Endothelial cell (in vitro differentiated cells): ENCODE measurements at regions not wholly inside any gene's neighbourhood (a gene's known extent, or its start where the extent isn't known, plus 50 kb on each side); places are given as distances from the start of the nearest gene placed in this dataset.

Experiments
- DNase-seq: peaks from one replicate; pipeline ENCODE4 v3.0.0; 2021; ENCODE audit warnings: low spot score
- H3K27ac Mint-ChIP-seq: one replicate; pipeline ENCODE4 v1.8.0; 2021; ENCODE audit warnings: mixed read lengths, inconsistent platforms; ENCODE audit not compliant: unreplicated experiment
- H3K27me3 Mint-ChIP-seq: one replicate; pipeline ENCODE4 v1.8.0; 2021; ENCODE audit warnings: mild to moderate bottlenecking, moderate library complexity, mixed read lengths, inconsistent platforms; ENCODE audit not compliant: unreplicated experiment
- H3K36me3 Mint-ChIP-seq: one replicate; pipeline ENCODE4 v1.8.0; 2021; ENCODE audit warnings: mild to moderate bottlenecking, low read depth, mixed read lengths, inconsistent platforms; ENCODE audit not compliant: unreplicated experiment
- H3K4me1 Mint-ChIP-seq: one replicate; pipeline ENCODE4 v1.8.0; 2021; ENCODE audit warnings: mild to moderate bottlenecking, mixed read lengths, inconsistent platforms; ENCODE audit not compliant: unreplicated experiment
- H3K4me3 Mint-ChIP-seq: one replicate; pipeline ENCODE4 v1.8.0; 2021; ENCODE audit warnings: mild to moderate bottlenecking, mixed read lengths, inconsistent platforms; ENCODE audit not compliant: unreplicated experiment
- H3K9me3 Mint-ChIP-seq: one replicate; pipeline ENCODE4 v1.8.0; 2021; ENCODE audit warnings: mixed read lengths, inconsistent platforms; ENCODE audit not compliant: unreplicated experiment
- TF ChIP-seq, protein P1 (sequence below): fragments of 200-600 bp; sonication (generic); IDR thresholded peaks from one replicate; pipeline ENCODE4 v1.5.0; 2021; ENCODE audit warnings: antibody characterized with exemption; ENCODE audit not compliant: unreplicated experiment

DNA sequence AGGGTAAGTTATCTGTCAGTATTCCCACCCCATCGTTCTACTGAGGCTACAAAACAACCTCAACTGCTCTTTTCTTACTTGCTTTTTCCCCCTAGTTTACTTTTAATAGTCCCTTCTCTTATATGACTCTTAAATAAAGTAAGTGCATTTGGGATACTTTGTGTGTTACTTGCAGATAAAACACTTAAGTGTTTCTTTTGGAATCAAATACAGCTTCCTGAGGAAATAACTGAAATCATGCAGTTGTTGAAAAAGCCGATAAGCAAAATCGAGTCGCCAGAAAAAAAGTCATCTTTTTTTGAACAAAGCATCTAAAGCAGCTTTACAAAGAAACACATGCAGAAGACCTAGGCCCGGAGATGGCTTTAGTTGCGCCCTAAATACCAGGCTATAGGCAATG lies 53.5 kb upstream of the EPB41L4A start:
- no peak overlapping the region for H3K27ac Mint-ChIP-seq
- no peaks in the 10 kb centered on the region for H3K4me1 Mint-ChIP-seq
- H3K36me3 Mint-ChIP-seq: no peaks in the 10 kb centered on the region
- no peak overlapping the region for H3K4me3 Mint-ChIP-seq
- TF ChIP-seq, protein P1, sequence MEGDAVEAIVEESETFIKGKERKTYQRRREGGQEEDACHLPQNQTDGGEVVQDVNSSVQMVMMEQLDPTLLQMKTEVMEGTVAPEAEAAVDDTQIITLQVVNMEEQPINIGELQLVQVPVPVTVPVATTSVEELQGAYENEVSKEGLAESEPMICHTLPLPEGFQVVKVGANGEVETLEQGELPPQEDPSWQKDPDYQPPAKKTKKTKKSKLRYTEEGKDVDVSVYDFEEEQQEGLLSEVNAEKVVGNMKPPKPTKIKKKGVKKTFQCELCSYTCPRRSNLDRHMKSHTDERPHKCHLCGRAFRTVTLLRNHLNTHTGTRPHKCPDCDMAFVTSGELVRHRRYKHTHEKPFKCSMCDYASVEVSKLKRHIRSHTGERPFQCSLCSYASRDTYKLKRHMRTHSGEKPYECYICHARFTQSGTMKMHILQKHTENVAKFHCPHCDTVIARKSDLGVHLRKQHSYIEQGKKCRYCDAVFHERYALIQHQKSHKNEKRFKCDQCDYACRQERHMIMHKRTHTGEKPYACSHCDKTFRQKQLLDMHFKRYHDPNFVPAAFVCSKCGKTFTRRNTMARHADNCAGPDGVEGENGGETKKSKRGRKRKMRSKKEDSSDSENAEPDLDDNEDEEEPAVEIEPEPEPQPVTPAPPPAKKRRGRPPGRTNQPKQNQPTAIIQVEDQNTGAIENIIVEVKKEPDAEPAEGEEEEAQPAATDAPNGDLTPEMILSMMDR: no peak
- H3K9me3 Mint-ChIP-seq: no peaks in the 10 kb centered on the region
- no peaks in the 10 kb centered on the region for H3K27me3 Mint-ChIP-seq
- no peak for DNase-seq

DNA sequence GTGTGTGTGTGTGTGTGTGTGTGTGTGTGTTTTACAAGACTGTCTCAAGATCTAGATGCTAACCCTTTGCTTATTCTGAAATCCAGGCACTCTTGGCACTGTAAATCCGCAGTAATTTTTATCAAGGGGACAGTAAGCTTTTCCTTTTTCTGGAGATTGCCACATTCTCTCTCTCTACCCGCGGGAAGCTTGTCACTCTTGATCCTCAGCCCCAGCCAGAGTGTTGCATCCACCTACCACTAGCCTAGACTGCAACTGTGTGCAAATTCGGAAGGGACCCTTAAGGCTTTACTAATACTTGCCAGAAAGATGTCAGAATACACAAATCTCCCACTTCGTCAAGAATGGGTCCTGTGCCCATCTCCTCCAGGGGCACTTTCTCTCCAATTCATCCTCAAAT lies 54.9 kb upstream of the EPB41L4A start:
- TF ChIP-seq, protein P1: no peak
- Mint-ChIP-seq H3K27me3 (no peaks in the 10 kb centered on the region), H3K9me3 (no peaks in the 10 kb centered on the region), H3K4me3 (no peak overlapping the region), H3K4me1 (no peaks in the 10 kb centered on the region), H3K27ac (no peak overlapping the region), H3K36me3 (no peaks in the 10 kb centered on the region)
- DNase-seq: no peak

DNA sequence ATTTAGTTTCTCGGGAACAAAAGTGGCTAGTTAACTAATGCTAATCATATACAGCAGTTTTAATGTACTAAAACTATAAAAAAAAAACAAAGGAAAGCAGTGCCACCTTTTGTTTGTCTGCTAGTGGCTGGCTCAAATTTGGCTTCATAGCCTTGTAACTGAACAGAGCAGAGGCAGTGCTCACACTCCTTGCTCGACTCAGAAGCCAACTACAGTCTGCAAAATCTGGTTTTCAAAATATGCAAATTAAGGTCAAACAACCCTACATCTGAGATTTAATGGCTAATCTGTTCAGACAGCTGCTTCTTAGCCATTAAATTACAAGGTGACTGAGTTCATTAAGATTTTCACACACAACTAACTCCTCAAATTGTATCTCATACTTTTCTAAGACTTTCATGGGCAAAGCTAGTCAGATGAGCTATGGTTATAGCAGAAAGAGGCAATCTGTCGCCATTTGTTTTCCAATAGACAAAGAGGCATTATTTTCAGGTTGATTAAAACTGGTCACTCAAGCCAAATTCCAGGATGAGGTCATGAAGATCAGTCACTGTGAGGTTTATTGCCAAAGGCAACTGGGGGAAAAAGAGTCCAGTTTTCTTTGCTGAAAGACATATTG lies 56.8 kb upstream of the EPB41L4A start:
- H3K27me3 Mint-ChIP-seq: no peaks in the 10 kb centered on the region
- no peak for DNase-seq
- H3K36me3 Mint-ChIP-seq: no peaks in the 10 kb centered on the region
- H3K4me1 Mint-ChIP-seq: no peaks in the 10 kb centered on the region
- TF ChIP-seq, protein P1: no peak
- H3K4me3 Mint-ChIP-seq: no peak overlapping the region
- H3K9me3 Mint-ChIP-seq: no peaks in the 10 kb centered on the region
- H3K27ac Mint-ChIP-seq: no peak overlapping the region

DNA sequence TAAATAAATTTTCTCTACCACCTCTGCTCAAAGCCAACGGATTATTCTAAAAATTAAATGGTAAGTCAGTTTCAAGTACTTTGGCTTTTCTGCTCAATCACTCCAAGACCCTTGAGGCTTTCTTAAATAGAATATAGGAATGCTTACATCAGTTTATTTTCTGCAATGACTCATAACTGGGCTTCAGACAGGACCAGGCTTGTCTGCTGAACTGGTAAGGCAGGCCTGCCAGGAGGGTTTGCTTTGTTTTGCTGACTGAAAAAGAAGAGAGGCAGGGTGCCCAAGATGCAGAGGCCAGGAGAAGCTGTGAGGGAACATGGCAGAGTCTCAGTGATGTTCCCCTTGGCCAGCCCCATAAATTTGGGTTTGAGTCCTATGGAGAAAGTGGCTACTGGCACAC lies 60.3 kb upstream of the EPB41L4A start:
- Mint-ChIP-seq H3K4me1 (peaks cover 9% of the 10 kb centered on the region), H3K4me3 (no peak overlapping the region), H3K27me3 (no peaks in the 10 kb centered on the region), H3K36me3 (no peaks in the 10 kb centered on the region), H3K9me3 (no peaks in the 10 kb centered on the region), H3K27ac (no peak overlapping the region)
- TF ChIP-seq, protein P1: no peak
- DNase-seq: no peak

DNA sequence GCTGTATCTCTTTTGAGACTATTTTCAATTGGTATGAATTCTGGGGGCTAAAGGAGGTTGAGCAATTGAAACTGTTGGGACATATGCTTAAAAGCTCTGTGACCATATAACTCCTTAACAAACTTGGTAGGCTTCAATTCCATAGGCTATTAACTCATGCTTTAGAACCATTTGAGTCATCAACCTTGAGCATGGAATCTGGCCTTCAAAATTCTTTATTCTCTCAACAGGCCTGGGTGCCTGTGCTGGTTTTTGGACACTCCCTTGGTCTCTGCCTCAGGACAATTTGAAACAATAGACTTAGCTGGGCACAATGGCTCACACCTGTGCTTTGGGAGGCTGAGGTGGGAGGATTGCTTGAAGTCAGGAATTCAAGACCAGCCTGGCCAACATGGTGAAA lies 61.4 kb upstream of the EPB41L4A start:
- DNase-seq: no peak
- no peaks in the 10 kb centered on the region for H3K9me3 Mint-ChIP-seq
- TF ChIP-seq, protein P1: no peak
- H3K36me3 Mint-ChIP-seq: no peaks in the 10 kb centered on the region
- no peak overlapping the region for H3K4me3 Mint-ChIP-seq
- peaks cover 11% of the 10 kb centered on the region for H3K4me1 Mint-ChIP-seq
- H3K27me3 Mint-ChIP-seq: no peaks in the 10 kb centered on the region
- no peak overlapping the region for H3K27ac Mint-ChIP-seq
